ENCODE measurements at regions not wholly inside any gene's neighbourhood (a gene's known extent, or its start where the extent isn't known, plus 50 kb on each side); places are given as distances from the start of the nearest gene placed in this dataset.

DNA sequence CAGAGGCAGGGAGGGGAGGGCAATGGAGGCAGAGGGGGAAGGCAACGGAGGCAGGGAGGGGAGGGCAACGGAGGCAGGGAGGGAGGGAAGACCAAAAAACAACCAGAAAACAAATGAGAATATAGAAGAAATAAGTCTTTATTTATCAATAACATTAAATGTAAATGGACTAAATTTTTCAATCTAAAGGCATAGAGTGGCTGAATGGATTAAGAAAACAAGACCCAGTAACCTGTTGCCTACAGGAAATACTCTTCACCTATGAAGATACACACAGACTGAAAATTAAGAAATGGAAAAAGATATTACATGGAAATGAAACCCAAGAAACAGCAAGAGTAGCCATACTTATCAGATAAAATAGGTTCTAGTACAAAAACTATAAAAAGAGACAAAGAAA is 536.3 kb downstream of the TBC1D4 start:
- no peaks in the 10 kb centered on the region for H3K27me3 ChIP-seq
- no peak overlapping the region for H3K4me3 ChIP-seq
- DNase-seq (ENCODE audit: extremely low spot score in 2 of 2): no peak
- intact Hi-C loops (cut with DNase I): no loop called here
- no peaks in the 10 kb centered on the region for H3K4me1 ChIP-seq
- no peak overlapping the region for H3K27ac ChIP-seq
- TF ChIP-seq, protein P1, sequence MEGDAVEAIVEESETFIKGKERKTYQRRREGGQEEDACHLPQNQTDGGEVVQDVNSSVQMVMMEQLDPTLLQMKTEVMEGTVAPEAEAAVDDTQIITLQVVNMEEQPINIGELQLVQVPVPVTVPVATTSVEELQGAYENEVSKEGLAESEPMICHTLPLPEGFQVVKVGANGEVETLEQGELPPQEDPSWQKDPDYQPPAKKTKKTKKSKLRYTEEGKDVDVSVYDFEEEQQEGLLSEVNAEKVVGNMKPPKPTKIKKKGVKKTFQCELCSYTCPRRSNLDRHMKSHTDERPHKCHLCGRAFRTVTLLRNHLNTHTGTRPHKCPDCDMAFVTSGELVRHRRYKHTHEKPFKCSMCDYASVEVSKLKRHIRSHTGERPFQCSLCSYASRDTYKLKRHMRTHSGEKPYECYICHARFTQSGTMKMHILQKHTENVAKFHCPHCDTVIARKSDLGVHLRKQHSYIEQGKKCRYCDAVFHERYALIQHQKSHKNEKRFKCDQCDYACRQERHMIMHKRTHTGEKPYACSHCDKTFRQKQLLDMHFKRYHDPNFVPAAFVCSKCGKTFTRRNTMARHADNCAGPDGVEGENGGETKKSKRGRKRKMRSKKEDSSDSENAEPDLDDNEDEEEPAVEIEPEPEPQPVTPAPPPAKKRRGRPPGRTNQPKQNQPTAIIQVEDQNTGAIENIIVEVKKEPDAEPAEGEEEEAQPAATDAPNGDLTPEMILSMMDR (IDR thresholded peaks at IDR 0.05): no peak
- no peak for TF ChIP-seq POLR2A (IDR thresholded peaks at IDR 0.05)
- no peak for TF ChIP-seq POLR2AphosphoS5 (IDR thresholded peaks at IDR 0.05; ENCODE audit: insufficient read depth in 1 of 2, low read depth in 1 of 2)
- H3K9me3 ChIP-seq: no peaks in the 10 kb centered on the region
- no peaks in the 10 kb centered on the region for H3K36me3 ChIP-seq

DNA sequence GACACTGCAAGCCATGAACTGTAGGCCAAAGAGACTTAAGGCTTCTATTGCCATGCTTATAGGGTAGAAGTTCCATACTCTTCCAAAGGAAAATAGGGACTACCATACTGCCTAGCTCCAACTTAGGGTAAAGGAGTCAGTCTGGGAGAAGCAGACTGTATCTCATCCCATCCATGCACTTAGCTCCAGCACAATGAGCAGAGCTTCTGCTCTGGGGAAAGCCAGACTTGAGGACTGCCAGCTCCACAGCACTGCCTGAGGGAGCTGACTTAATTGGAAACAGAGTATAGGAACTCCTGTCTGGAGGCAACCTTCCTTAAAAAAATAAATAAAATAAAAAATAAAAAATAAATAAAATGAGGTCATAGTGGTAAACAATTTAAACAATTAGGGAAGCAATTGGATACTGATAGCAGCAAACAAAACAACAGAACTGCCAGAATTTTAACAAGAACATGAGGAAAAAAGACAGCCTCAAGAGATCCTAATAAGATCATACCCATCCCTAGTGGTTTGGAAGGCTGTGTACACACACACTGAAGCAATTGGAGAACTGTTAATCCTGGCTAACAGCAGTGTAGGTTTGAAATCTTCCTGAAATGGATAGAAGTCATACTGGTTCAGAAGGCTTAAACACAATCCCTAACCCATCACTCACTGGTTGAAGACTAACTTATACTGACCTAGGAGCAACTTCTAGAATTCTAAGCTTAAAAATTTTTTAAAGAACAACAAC is 550.1 kb downstream of the TBC1D4 start:
- Histone ChIP-seq H3K4me1 (no peaks in the 10 kb centered on the region), H3K36me3 (no peaks in the 10 kb centered on the region), H3K4me3 (no peak overlapping the region), H3K9me3 (no peaks in the 10 kb centered on the region), H3K27me3 (no peaks in the 10 kb centered on the region), H3K27ac (no peak overlapping the region)
- TF ChIP-seq POLR2A (IDR thresholded peaks at IDR 0.05) (no peak), POLR2AphosphoS5 (IDR thresholded peaks at IDR 0.05; ENCODE audit: insufficient read depth in 1 of 2, low read depth in 1 of 2) (no peak)
- TF ChIP-seq, protein P1 (IDR thresholded peaks at IDR 0.05): no peak
- no peak for DNase-seq (ENCODE audit: extremely low spot score in 2 of 2)
- intact Hi-C loops (cut with DNase I): no loop called here

DNA sequence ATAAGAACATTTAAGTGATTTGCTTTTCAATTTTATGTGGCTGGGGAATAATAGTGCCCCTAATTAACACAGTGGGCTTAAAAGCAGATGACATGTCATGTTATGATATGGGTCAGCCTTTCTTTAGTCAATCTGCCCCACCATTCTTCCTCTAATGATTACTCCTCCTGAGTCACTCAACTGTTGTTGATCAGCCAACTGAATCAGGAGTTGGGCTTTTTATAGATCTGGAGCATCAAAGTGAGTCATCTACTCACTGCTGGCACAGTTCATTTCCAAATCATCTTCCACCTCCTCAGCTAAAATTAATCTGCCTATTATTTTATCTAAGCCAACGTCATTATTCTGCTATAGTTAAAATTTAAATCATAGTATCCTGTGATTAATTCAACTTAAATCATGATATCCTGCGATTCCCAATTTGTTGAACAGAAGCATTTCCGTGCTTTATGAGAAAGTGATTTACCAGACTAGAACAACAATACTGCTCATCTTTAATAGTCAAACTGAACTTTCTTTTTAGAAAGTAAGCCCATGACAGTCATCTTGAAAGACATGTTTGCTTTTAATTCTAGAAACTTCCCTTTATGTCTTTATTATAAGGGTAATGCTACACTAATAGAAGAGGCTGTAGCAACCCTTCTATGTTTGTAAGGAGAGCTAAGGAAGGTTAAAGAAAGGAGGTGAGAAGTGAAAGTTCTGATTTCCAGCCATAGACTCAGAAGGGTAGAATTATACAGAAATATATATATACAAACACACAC is 551.4 kb downstream of the TBC1D4 start:
- no peaks in the 10 kb centered on the region for H3K27me3 ChIP-seq
- intact Hi-C loops (cut with DNase I): no loop called here
- H3K27ac ChIP-seq: no peak overlapping the region
- H3K4me1 ChIP-seq: no peaks in the 10 kb centered on the region
- TF ChIP-seq, protein P1 (IDR thresholded peaks at IDR 0.05): no peak
- TF ChIP-seq POLR2A (IDR thresholded peaks at IDR 0.05): no peak
- TF ChIP-seq POLR2AphosphoS5 (IDR thresholded peaks at IDR 0.05; ENCODE audit: insufficient read depth in 1 of 2, low read depth in 1 of 2): no peak
- H3K4me3 ChIP-seq: no peak overlapping the region
- no peak for DNase-seq (ENCODE audit: extremely low spot score in 2 of 2)
- no peaks in the 10 kb centered on the region for H3K9me3 ChIP-seq
- no peaks in the 10 kb centered on the region for H3K36me3 ChIP-seq

DNA sequence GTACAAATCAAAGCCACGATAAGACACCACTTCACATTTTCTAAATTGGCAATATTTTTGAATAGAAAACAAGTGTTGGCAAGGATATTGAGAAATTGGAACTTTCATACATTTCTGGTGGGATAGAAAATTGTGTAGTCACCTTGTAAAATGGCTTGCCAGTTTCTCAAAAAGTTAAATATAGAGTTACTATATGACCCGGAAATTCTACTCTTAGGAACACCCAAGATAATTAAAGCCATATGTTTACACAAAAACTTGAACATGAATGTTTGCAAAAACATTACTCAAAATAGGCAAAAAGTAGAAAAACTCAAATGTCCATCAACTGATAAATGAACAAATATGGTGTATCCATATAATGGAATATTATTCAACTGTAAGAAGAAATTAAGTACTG is 552.5 kb downstream of the TBC1D4 start:
- H3K36me3 ChIP-seq: no peaks in the 10 kb centered on the region
- no peak for TF ChIP-seq POLR2A (IDR thresholded peaks at IDR 0.05)
- TF ChIP-seq POLR2AphosphoS5 (IDR thresholded peaks at IDR 0.05; ENCODE audit: insufficient read depth in 1 of 2, low read depth in 1 of 2): no peak
- TF ChIP-seq, protein P1 (IDR thresholded peaks at IDR 0.05): no peak
- no peak overlapping the region for H3K4me3 ChIP-seq
- H3K27ac ChIP-seq: no peak overlapping the region
- intact Hi-C loops (cut with DNase I): no loop called here
- no peaks in the 10 kb centered on the region for H3K9me3 ChIP-seq
- no peak for DNase-seq (ENCODE audit: extremely low spot score in 2 of 2)
- no peaks in the 10 kb centered on the region for H3K4me1 ChIP-seq
- no peaks in the 10 kb centered on the region for H3K27me3 ChIP-seq

DNA sequence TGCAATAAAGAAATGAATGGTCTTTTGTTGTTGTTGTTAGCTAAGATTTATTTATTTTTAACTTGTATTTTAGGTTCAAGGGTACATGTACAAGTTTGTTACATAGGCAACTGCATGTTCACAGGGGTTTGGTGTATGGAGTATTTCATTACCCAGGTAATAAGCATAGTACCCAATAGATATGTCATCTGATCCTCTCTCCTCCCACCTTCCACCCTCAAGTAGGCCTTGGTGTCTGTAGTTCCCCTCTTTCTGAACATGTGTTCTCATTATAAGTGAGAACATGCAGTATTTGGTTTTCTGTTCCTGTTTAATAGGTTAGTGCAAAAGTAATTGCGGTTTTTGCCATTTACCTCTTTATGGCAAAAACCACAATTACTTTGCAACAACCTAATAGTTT is 554.1 kb downstream of the TBC1D4 start:
- Histone ChIP-seq H3K9me3 (no peaks in the 10 kb centered on the region), H3K4me3 (no peak overlapping the region), H3K4me1 (no peaks in the 10 kb centered on the region), H3K36me3 (no peaks in the 10 kb centered on the region), H3K27me3 (no peaks in the 10 kb centered on the region), H3K27ac (no peak overlapping the region)
- intact Hi-C loops (cut with DNase I): no loop called here
- no peak for DNase-seq (ENCODE audit: extremely low spot score in 2 of 2)
- TF ChIP-seq POLR2A (IDR thresholded peaks at IDR 0.05) (no peak), POLR2AphosphoS5 (IDR thresholded peaks at IDR 0.05; ENCODE audit: insufficient read depth in 1 of 2, low read depth in 1 of 2) (no peak)
- TF ChIP-seq, protein P1 (IDR thresholded peaks at IDR 0.05): no peak
